Adrenal gland (tissue), 5 donors: ENCODE measurements at regions not wholly inside any gene's neighbourhood (a gene's known extent, or its start where the extent isn't known, plus 50 kb on each side); places are given as distances from the start of the nearest gene placed in this dataset.

ENCODE experiments used
- POLR2A ChIP-seq, 2 donors: fragments of 450-650 bp; IDR thresholded peaks; one replicate each; pipeline ENCODE4 v1.6.1; 2017; ENCODE audit warnings: antibody characterized with exemption in 2 of 2, mild to moderate bottlenecking in 2 of 2, moderate library complexity in 1 of 2
- TF ChIP-seq, protein P1 (sequence below), 6 experiments: fragments of 450-650 bp in 4 of 6; fragments of 200-600 bp in 2 of 6; sonication (generic) in 1 of 6; IDR thresholded peaks; 1 replicate in 5 of 6; 2 replicates in 1 of 6; pipeline versions ENCODE4 v1.5.1 to v1.8.0; 2016 to 2021; ENCODE audit warnings: antibody characterized with exemption in 6 of 6, mild to moderate bottlenecking in 2 of 6, moderate library complexity in 1 of 6
- donor health status: DM: no; HTN: no; CAD: no.

DNA sequence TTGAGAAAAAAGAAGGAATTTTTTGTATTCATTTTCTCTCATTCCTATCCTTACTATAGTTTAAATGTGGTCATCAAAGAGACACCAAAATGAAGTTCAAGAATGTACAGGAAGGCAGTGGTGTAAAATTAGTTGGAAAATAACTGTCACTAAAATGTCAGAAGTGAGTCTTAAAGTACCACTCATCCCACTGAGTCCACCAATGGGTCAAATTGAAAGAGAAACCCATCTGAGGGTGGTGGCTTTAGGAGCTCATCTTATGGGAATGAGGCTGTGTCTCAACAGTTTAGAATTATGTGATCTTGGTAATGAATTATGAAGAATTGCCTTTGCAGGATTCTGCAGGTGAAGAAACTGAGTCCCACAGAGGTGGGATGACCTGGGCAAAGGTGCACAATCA, 403.5 kb downstream of the FGF9 start:
- no peak for TF ChIP-seq POLR2A (IDR thresholded peaks at IDR 0.05)
- TF ChIP-seq, protein P1, sequence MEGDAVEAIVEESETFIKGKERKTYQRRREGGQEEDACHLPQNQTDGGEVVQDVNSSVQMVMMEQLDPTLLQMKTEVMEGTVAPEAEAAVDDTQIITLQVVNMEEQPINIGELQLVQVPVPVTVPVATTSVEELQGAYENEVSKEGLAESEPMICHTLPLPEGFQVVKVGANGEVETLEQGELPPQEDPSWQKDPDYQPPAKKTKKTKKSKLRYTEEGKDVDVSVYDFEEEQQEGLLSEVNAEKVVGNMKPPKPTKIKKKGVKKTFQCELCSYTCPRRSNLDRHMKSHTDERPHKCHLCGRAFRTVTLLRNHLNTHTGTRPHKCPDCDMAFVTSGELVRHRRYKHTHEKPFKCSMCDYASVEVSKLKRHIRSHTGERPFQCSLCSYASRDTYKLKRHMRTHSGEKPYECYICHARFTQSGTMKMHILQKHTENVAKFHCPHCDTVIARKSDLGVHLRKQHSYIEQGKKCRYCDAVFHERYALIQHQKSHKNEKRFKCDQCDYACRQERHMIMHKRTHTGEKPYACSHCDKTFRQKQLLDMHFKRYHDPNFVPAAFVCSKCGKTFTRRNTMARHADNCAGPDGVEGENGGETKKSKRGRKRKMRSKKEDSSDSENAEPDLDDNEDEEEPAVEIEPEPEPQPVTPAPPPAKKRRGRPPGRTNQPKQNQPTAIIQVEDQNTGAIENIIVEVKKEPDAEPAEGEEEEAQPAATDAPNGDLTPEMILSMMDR (IDR thresholded peaks at IDR 0.05) = no peak
